Loucy (cell line): ENCODE measurements at regions not wholly inside any gene's neighbourhood (a gene's known extent, or its start where the extent isn't known, plus 50 kb on each side); places are given as distances from the start of the nearest gene placed in this dataset.

Source experiments
- H2AFZ ChIP-seq: fragments of 200-600 bp; sonication (generic); 2 replicates; pipeline ENCODE4 v1.6.0; 2016; ENCODE audit warnings: antibody characterized with exemption, mild to moderate bottlenecking, low read length, moderate library complexity
- H3F3A ChIP-seq: fragments of 200-600 bp; 2 replicates; pipeline ENCODE4 v1.6.0; 2016; ENCODE audit warnings: antibody characterized with exemption, low read depth, mild to moderate bottlenecking
- H3K27me3 ChIP-seq: fragments of 200-600 bp; sonication (generic); 2 replicates; pipeline ENCODE4 v1.6.1; 2014; ENCODE audit warnings: low read length, mild to moderate bottlenecking; ENCODE audit not compliant: insufficient read depth, poor library complexity, severe bottlenecking
- H3K36me3 ChIP-seq: fragments of 200-600 bp; sonication (generic); 2 replicates; pipeline ENCODE4 v1.6.1; 2016; ENCODE audit warnings: low read length; ENCODE audit not compliant: insufficient read depth
- H3K4me1 ChIP-seq: fragments of 200-600 bp; sonication (generic); 2 replicates; pipeline ENCODE4 v1.5.1; 2014; ENCODE audit warnings: low read length, mild to moderate bottlenecking; ENCODE audit not compliant: insufficient read depth, poor library complexity, severe bottlenecking
- H3K4me2 ChIP-seq: fragments of 200-600 bp; sonication (generic); 2 replicates; pipeline ENCODE4 v1.6.0; 2014; ENCODE audit warnings: antibody characterized with exemption, low read length, low read depth, mild to moderate bottlenecking; ENCODE audit not compliant: poor library complexity, severe bottlenecking
- H3K4me3 ChIP-seq: fragments of 200-600 bp; sonication (generic); 2 replicates; pipeline ENCODE4 v1.5.1; 2014; ENCODE audit warnings: low read length, mild to moderate bottlenecking, mixed read lengths; ENCODE audit not compliant: poor library complexity, severe bottlenecking
- H3K79me2 ChIP-seq: fragments of 200-600 bp; sonication (generic); 2 replicates; pipeline ENCODE4 v1.6.1; 2014; ENCODE audit warnings: low read length; ENCODE audit not compliant: insufficient read depth
- H3K9ac ChIP-seq: fragments of 200-600 bp; sonication (generic); 2 replicates; pipeline ENCODE4 v1.6.0; 2014; ENCODE audit warnings: mild to moderate bottlenecking, low read depth, low read length, moderate library complexity; ENCODE audit not compliant: poor library complexity, severe bottlenecking
- H3K9me2 ChIP-seq: fragments of 200-600 bp; sonication (generic); replicated peaks from 2 replicates; pipeline ENCODE4 v1.6.1; 2016; ENCODE audit warnings: low read depth, low read length, mixed read lengths
- H3K9me3 ChIP-seq: fragments of 200-600 bp; sonication (generic); 2 replicates; pipeline ENCODE4 v1.6.1; 2014; ENCODE audit warnings: mild to moderate bottlenecking, antibody characterized with exemption, low read length, low read depth; ENCODE audit not compliant: insufficient read depth
- H4K20me1 ChIP-seq: fragments of 200-600 bp; sonication (generic); 2 replicates; pipeline ENCODE4 v1.6.0; 2014; ENCODE audit warnings: antibody characterized with exemption, low read length, mild to moderate bottlenecking; ENCODE audit not compliant: insufficient read depth, poor library complexity, severe bottlenecking
- CTCF ChIP-seq: fragments of 200-600 bp; sonication (generic); conservative IDR thresholded peaks from 2 replicates; pipeline ENCODE4 v1.5.1; 2014; ENCODE audit warnings: mild to moderate bottlenecking, antibody characterized with exemption, low read length
- EZH2phosphoT487 ChIP-seq: fragments of 200-600 bp; IDR thresholded peaks from 2 replicates; pipeline ENCODE4 v1.6.1; 2018; ENCODE audit warnings: antibody characterized with exemption, mild to moderate bottlenecking, moderate library complexity, borderline replicate concordance

GRCh38 chr2:217662984-217663602 is 339.7 kb downstream of the TNS1 start:
- Histone ChIP-seq H3K4me3 (no peak overlapping the region), H3K4me2 (no peak overlapping the region), H4K20me1 (no peaks in the 10 kb centered on the region), H3K79me2 (no peaks in the 10 kb centered on the region), H3K4me1 (peaks cover 7% of the 10 kb centered on the region), H3K9ac (no peak overlapping the region), H3K9me2 (no peaks in the 10 kb centered on the region), H3K9me3 (no peaks in the 10 kb centered on the region), H3K27me3 (no peaks in the 10 kb centered on the region), H2AFZ (no peak overlapping the region), H3K36me3 (no peaks in the 10 kb centered on the region), H3F3A (no peaks in the 10 kb centered on the region)
- TF ChIP-seq EZH2phosphoT487 (no peak), CTCF (no peak)

GRCh38 chr2:217661378-217661777 is 341.4 kb downstream of the TNS1 start:
- TF ChIP-seq CTCF (no peak), EZH2phosphoT487 (no peak)
- H3K4me2 ChIP-seq: no peak overlapping the region
- H3K9ac ChIP-seq: no peak overlapping the region
- peaks cover 7% of the 10 kb centered on the region for H3K4me1 ChIP-seq
- H3K9me2 ChIP-seq: no peaks in the 10 kb centered on the region
- H3K27me3 ChIP-seq: peaks cover 6% of the 10 kb centered on the region
- H4K20me1 ChIP-seq: no peaks in the 10 kb centered on the region
- no peaks in the 10 kb centered on the region for H3K79me2 ChIP-seq
- no peaks in the 10 kb centered on the region for H3F3A ChIP-seq
- H2AFZ ChIP-seq: no peak overlapping the region
- no peaks in the 10 kb centered on the region for H3K9me3 ChIP-seq
- no peaks in the 10 kb centered on the region for H3K36me3 ChIP-seq
- no peak overlapping the region for H3K4me3 ChIP-seq

- Histone ChIP-seq H3K4me2 (no peak overlapping the region), H3K36me3 (no peaks in the 10 kb centered on the region), H3K9ac (no peak overlapping the region), H3K9me2 (no peaks in the 10 kb centered on the region), H3F3A (no peaks in the 10 kb centered on the region), H3K79me2 (no peaks in the 10 kb centered on the region), H3K27me3 (peaks cover 6% of the 10 kb centered on the region), H3K9me3 (no peaks in the 10 kb centered on the region), H4K20me1 (no peaks in the 10 kb centered on the region), H3K4me3 (no peak overlapping the region), H2AFZ (no peak overlapping the region), H3K4me1 (peaks cover 7% of the 10 kb centered on the region)
- TF ChIP-seq CTCF (no peak), EZH2phosphoT487 (no peak)
Observed at GRCh38 chr2:217660423-217660822, 342.4 kb downstream of the TNS1 start.
